ENCODE measurements at regions not wholly inside any gene's neighbourhood (a gene's known extent, or its start where the extent isn't known, plus 50 kb on each side); places are given as distances from the start of the nearest gene placed in this dataset.

GRCh38 chr2:57908736-57909161 is 137.9 kb upstream of the VRK2 start:
- H3K56ac ChIP-seq (ENCODE audit: insufficient read length, low read depth, low read length) = no peak overlapping the region
- H3K4me1 Mint-ChIP-seq = peaks cover 0 to 3% of the 10 kb centered on the region in 2 experiments; a peak in 2 of 4 replicates
- H2AFZ ChIP-seq (ENCODE audit: low read length) = no peak overlapping the region
- H3T11ph ChIP-seq (ENCODE audit: low read length) = no peak overlapping the region
- no peaks in the 10 kb centered on the region for H3K27me3 Mint-ChIP-seq (ENCODE audit: low read depth)
- no peak overlapping the region for H4K5ac ChIP-seq (ENCODE audit: insufficient read length, low read depth, low read length)
- H3K23me2 ChIP-seq (ENCODE audit: insufficient read length, low read depth, low read length, poor library complexity, severe bottlenecking) = no peaks in the 10 kb centered on the region
- H2BK120ac ChIP-seq (ENCODE audit: low read depth, low read length, poor library complexity, severe bottlenecking) = no peak overlapping the region
- DNase-seq = no peak
- no peak overlapping the region for H3K23ac ChIP-seq (ENCODE audit: insufficient read length, low read depth, low read length)
- TF ChIP-seq CTCF (conservative IDR thresholded peaks at IDR 0.05) = no peak
- H3K9me3 Mint-ChIP-seq = no peaks in the 10 kb centered on the region
- no peak overlapping the region for H4K8ac ChIP-seq (replicated peaks; ENCODE audit: insufficient read length, low read depth, low read length)
- H3K14ac ChIP-seq (ENCODE audit: insufficient read depth, low read length) = no peak overlapping the region
- WGBS (ENCODE audit: extremely low coverage, insufficient read length, low lambda C conversion rate) = no CpG with 5 or more reads among the region's 2 CpGs
- H3K4me3 Mint-ChIP-seq = no peak overlapping the region
- H2BK20ac ChIP-seq (ENCODE audit: low read depth, low read length, poor library complexity, severe bottlenecking) = no peak overlapping the region
- H3K9ac ChIP-seq (ENCODE audit: extremely low read depth, insufficient read length, low read length) = no peak overlapping the region
- H3K79me1 ChIP-seq (ENCODE audit: insufficient read depth, low read depth, low read length, poor library complexity, severe bottlenecking) = no peaks in the 10 kb centered on the region
- no peak overlapping the region for H3K4me2 ChIP-seq (ENCODE audit: insufficient read depth, insufficient read length, low read length)
- no peak overlapping the region for H3K18ac ChIP-seq (ENCODE audit: insufficient read length, low read depth, low read length)
- H3K4me1 ChIP-seq (ENCODE audit: insufficient read depth, low read length) = no peaks in the 10 kb centered on the region
- no peak overlapping the region for H2BK15ac ChIP-seq (ENCODE audit: low read depth, low read length)
- no peaks in the 10 kb centered on the region for H3K79me2 ChIP-seq (ENCODE audit: insufficient read depth, low read length)
- H3K36me3 Mint-ChIP-seq (ENCODE audit: insufficient read depth in 1 of 3, low read depth in 3 of 3) = no peaks in the 10 kb centered on the region
- no peak overlapping the region for H4K91ac ChIP-seq (ENCODE audit: insufficient read length, low read depth, low read length)
- no peak overlapping the region for H2BK5ac ChIP-seq (ENCODE audit: insufficient read length, low read length)
- no peaks in the 10 kb centered on the region for H3K27me3 ChIP-seq (ENCODE audit: insufficient read depth, low read length)
- no peak overlapping the region for H2AK5ac ChIP-seq (ENCODE audit: insufficient read length, low read length)
- no peaks in the 10 kb centered on the region for H4K20me1 ChIP-seq (ENCODE audit: control insufficient read depth, insufficient read depth, insufficient read length)
- no peak overlapping the region for H3K4ac ChIP-seq (ENCODE audit: low read depth, low read length)
- H3K9me3 ChIP-seq (ENCODE audit: control insufficient read depth, low read depth, low read length) = no peaks in the 10 kb centered on the region
- H3K27ac ChIP-seq (ENCODE audit: insufficient read length, low read depth, low read length) = no peak overlapping the region
- H2BK12ac ChIP-seq (ENCODE audit: insufficient read length, low read depth, low read length) = no peak overlapping the region
- H3K27ac Mint-ChIP-seq = no peak overlapping the region

All from H9 (cell line).